ENCODE measurements at regions not wholly inside any gene's neighbourhood (a gene's known extent, or its start where the extent isn't known, plus 50 kb on each side); places are given as distances from the start of the nearest gene placed in this dataset.

GRCh38 chr2:13779996-13780395, 852.5 kb upstream of the LRATD1 start:
- TF ChIP-seq, protein P1, sequence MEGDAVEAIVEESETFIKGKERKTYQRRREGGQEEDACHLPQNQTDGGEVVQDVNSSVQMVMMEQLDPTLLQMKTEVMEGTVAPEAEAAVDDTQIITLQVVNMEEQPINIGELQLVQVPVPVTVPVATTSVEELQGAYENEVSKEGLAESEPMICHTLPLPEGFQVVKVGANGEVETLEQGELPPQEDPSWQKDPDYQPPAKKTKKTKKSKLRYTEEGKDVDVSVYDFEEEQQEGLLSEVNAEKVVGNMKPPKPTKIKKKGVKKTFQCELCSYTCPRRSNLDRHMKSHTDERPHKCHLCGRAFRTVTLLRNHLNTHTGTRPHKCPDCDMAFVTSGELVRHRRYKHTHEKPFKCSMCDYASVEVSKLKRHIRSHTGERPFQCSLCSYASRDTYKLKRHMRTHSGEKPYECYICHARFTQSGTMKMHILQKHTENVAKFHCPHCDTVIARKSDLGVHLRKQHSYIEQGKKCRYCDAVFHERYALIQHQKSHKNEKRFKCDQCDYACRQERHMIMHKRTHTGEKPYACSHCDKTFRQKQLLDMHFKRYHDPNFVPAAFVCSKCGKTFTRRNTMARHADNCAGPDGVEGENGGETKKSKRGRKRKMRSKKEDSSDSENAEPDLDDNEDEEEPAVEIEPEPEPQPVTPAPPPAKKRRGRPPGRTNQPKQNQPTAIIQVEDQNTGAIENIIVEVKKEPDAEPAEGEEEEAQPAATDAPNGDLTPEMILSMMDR (IDR thresholded peaks at IDR 0.05 in 4 of 5, conservative IDR thresholded peaks at IDR 0.05 in 1 of 5), result no peak
- no peak for TF ChIP-seq POLR2A (IDR thresholded peaks at IDR 0.05)

All from gastrocnemius medialis (tissue), 4 donors.